ENCODE measurements at regions not wholly inside any gene's neighbourhood (a gene's known extent, or its start where the extent isn't known, plus 50 kb on each side); places are given as distances from the start of the nearest gene placed in this dataset.

DNA sequence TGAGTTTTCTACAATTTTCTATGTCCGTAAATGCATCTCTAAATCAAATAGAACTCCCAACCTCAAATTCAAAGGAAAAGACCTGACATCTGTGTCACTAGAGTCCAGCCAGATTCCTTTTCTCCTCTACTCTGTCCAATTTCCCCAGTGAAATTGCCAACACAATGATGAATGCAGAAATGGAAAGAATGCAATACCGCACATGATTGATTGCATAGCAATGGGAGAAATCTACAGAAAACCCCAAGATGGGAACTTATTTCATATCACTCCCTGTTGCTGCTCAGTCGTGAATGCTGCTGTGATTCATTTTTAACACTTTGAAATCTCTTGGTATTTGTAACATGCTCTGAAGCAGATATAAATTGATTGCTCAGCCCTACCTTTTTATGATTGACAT lies 355.1 kb upstream of the TUSC1 start:
- TF ChIP-seq EP300 (IDR thresholded peaks at IDR 0.05) = no peak
- TF ChIP-seq, protein P1, sequence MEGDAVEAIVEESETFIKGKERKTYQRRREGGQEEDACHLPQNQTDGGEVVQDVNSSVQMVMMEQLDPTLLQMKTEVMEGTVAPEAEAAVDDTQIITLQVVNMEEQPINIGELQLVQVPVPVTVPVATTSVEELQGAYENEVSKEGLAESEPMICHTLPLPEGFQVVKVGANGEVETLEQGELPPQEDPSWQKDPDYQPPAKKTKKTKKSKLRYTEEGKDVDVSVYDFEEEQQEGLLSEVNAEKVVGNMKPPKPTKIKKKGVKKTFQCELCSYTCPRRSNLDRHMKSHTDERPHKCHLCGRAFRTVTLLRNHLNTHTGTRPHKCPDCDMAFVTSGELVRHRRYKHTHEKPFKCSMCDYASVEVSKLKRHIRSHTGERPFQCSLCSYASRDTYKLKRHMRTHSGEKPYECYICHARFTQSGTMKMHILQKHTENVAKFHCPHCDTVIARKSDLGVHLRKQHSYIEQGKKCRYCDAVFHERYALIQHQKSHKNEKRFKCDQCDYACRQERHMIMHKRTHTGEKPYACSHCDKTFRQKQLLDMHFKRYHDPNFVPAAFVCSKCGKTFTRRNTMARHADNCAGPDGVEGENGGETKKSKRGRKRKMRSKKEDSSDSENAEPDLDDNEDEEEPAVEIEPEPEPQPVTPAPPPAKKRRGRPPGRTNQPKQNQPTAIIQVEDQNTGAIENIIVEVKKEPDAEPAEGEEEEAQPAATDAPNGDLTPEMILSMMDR (IDR thresholded peaks at IDR 0.05) = no peak
